SK-N-DZ (cell line): ENCODE measurements at regions not wholly inside any gene's neighbourhood (a gene's known extent, or its start where the extent isn't known, plus 50 kb on each side); places are given as distances from the start of the nearest gene placed in this dataset.
"Not testable (repeated sequence)": the region's sequence is repeated elsewhere in the genome, so short reads cannot be mapped to it uniquely, and the experiment has no call there.

Experiments used
- DNase-seq: peaks from one replicate; pipeline ENCODE4 v3.0.0-alpha.2; 2015; ENCODE audit warnings: low spot score

- DNase-seq, result no peak
Observed at GRCh38 chrX:905848-906566, 275.4 kb downstream of the SHOX start.

- DNase-seq, result no peak
Observed at GRCh38 chrX:903116-903515, 272.5 kb downstream of the SHOX start.

- no peak for DNase-seq
Observed at GRCh38 chrX:896256-896655, 265.7 kb downstream of the SHOX start.

- no peak for DNase-seq
Observed at GRCh38 chrX:889966-890651, 259.5 kb downstream of the SHOX start.

GRCh38 chrX:887724-888123 is 257.1 kb downstream of the SHOX start:
- not testable (repeated sequence) for DNase-seq

GRCh38 chrX:883588-883987 is 253.0 kb downstream of the SHOX start:
- DNase-seq, result no peak

GRCh38 chrX:879756-880698 is 249.4 kb downstream of the SHOX start:
- DNase-seq, result not testable (repeated sequence)

- DNase-seq, result no peak
Observed at GRCh38 chrX:874061-874460, 243.5 kb downstream of the SHOX start.

- no peak for DNase-seq
Observed at GRCh38 chrX:873016-873415, 242.4 kb downstream of the SHOX start.

- no peak for DNase-seq
Observed at GRCh38 chrX:872090-872489, 241.5 kb downstream of the SHOX start.

GRCh38 chrX:871626-872025 is 241.0 kb downstream of the SHOX start:
- DNase-seq, result no peak

GRCh38 chrX:867966-868647 is 237.5 kb downstream of the SHOX start:
- DNase-seq, result no peak

GRCh38 chrX:867502-867901 is 236.9 kb downstream of the SHOX start:
- DNase-seq, result no peak

- no peak for DNase-seq
Observed at GRCh38 chrX:866441-866990, 235.9 kb downstream of the SHOX start.

GRCh38 chrX:865422-865821 is 234.8 kb downstream of the SHOX start:
- no peak for DNase-seq

- no peak for DNase-seq
Observed at GRCh38 chrX:861921-862320, 231.3 kb downstream of the SHOX start.

GRCh38 chrX:861340-861890 is 230.8 kb downstream of the SHOX start:
- DNase-seq, result no peak

- no peak for DNase-seq
Observed at GRCh38 chrX:859329-859728, 228.7 kb downstream of the SHOX start.

- DNase-seq, result no peak
Observed at GRCh38 chrX:858542-859078, 228.0 kb downstream of the SHOX start.

- DNase-seq, result no peak
Observed at GRCh38 chrX:857376-857775, 226.8 kb downstream of the SHOX start.
